SK-N-SH (cell line): ENCODE measurements at regions not wholly inside any gene's neighbourhood (a gene's known extent, or its start where the extent isn't known, plus 50 kb on each side); places are given as distances from the start of the nearest gene placed in this dataset.

Experiments used
- CTCF ChIP-seq: fragments of 200-600 bp; sonication (generic); IDR thresholded peaks from 2 replicates; pipeline ENCODE4 v1.6.1; 2017; ENCODE audit warnings: antibody characterized with exemption, mild to moderate bottlenecking, moderate library complexity
- EZH2phosphoT487 ChIP-seq: fragments of 200-600 bp; sonication (generic); IDR thresholded peaks from 2 replicates; pipeline ENCODE4 v1.6.1; 2017; ENCODE audit warnings: low read depth, mixed run types, mild to moderate bottlenecking, antibody characterized with exemption, moderate library complexity, borderline replicate concordance
- MXI1 ChIP-seq: IDR thresholded peaks from 2 replicates; pipeline ENCODE4 v1.6.1; 2012; ENCODE audit warnings: mild to moderate bottlenecking, low read depth, low read length, improper control_type of control experiment
- POLR2AphosphoS5 ChIP-seq: IDR thresholded peaks from 2 replicates; pipeline ENCODE4 v1.6.1; 2012; ENCODE audit warnings: low read depth, low read length
- REST ChIP-seq: IDR thresholded peaks from 2 replicates; pipeline ENCODE4 v1.6.1; 2012; ENCODE audit warnings: mild to moderate bottlenecking, low read depth, low read length, moderate library complexity
- RFX5 ChIP-seq: IDR thresholded peaks from 2 replicates; pipeline ENCODE4 v1.6.1; 2012; ENCODE audit warnings: mild to moderate bottlenecking, improper control_type of control experiment, low read length
- SIN3A ChIP-seq: IDR thresholded peaks from 2 replicates; pipeline ENCODE4 v1.6.1; 2012; ENCODE audit warnings: low read depth, mild to moderate bottlenecking, low read length, moderate library complexity, borderline replicate concordance

GRCh38 chr2:77649856-77650255 is 127.7 kb upstream of the LRRTM4 start:
- TF ChIP-seq CTCF, result no peak
- no peak for TF ChIP-seq MXI1
- TF ChIP-seq SIN3A, result no peak
- TF ChIP-seq RFX5, result no peak
- TF ChIP-seq POLR2AphosphoS5, result no peak
- TF ChIP-seq REST, result no peak
- TF ChIP-seq EZH2phosphoT487, result no peak
